Small intestine (tissue), 7 donors: ENCODE measurements at regions not wholly inside any gene's neighbourhood (a gene's known extent, or its start where the extent isn't known, plus 50 kb on each side); places are given as distances from the start of the nearest gene placed in this dataset.
"Not testable (repeated sequence)": the region's sequence is repeated elsewhere in the genome, so short reads cannot be mapped to it uniquely, and the experiment has no call there.

Experiments
- DNase-seq, 2 donors: peaks; one replicate each; pipeline versions ENCODE4 v3.0.0 to v3.0.0-alpha.2; 2013
- FAIRE-seq: peaks from 2 replicates; lab custom pipeline; 2012; peaks lifted over from hg19 to GRCh38; lab: Jason Lieb, UNC
- H3K27ac ChIP-seq, 3 donors: one replicate each; pipeline ENCODE4 v1.5.1; 2013; ENCODE audit warnings: low read length in 2 of 3, mild to moderate bottlenecking in 2 of 3, control low read depth in 1 of 3, inconsistent platforms in 1 of 3, low read depth in 1 of 3, moderate library complexity in 1 of 3
- H3K27me3 ChIP-seq, 3 donors: one replicate each; pipeline ENCODE4 v1.6.1; 2013; ENCODE audit warnings: low read length in 3 of 3, inconsistent platforms in 1 of 3; ENCODE audit not compliant: control insufficient read depth in 3 of 3, insufficient read depth in 3 of 3
- H3K36me3 ChIP-seq, 3 donors: one replicate each; pipeline ENCODE4 v1.6.1; 2013; ENCODE audit warnings: low read length in 3 of 3, inconsistent platforms in 1 of 3, low read depth in 1 of 3, mild to moderate bottlenecking in 1 of 3, moderate library complexity in 1 of 3; ENCODE audit not compliant: control insufficient read depth in 3 of 3, insufficient read depth in 2 of 3
- H3K4me1 ChIP-seq, 3 donors: one replicate each; pipeline ENCODE4 v1.6.1; 2013; ENCODE audit warnings: low read length in 2 of 3, inconsistent platforms in 1 of 3, low read depth in 1 of 3, mild to moderate bottlenecking in 1 of 3, moderate library complexity in 1 of 3; ENCODE audit not compliant: control insufficient read depth in 3 of 3, insufficient read depth in 2 of 3
- H3K4me3 ChIP-seq, 3 donors: one replicate each; pipeline ENCODE4 v1.5.1; 2013; ENCODE audit warnings: low read length in 3 of 3, control low read depth in 1 of 3, inconsistent platforms in 1 of 3, low read depth in 1 of 3, mild to moderate bottlenecking in 1 of 3, moderate library complexity in 1 of 3
- H3K9me3 ChIP-seq, 2 donors: one replicate each; pipeline ENCODE4 v1.6.1; 2013; ENCODE audit warnings: low read depth in 1 of 2, low read length in 1 of 2; ENCODE audit not compliant: control insufficient read depth in 2 of 2, insufficient read depth in 1 of 2
- WGBS, 3 donors: extraction: QIAGEN DNeasy Blood & Tissue Kit; methylation state at CpG; one replicate each; pipeline ENCODE4 v1.1.7; 2013; 5-methylcytosine and 5-hydroxymethylcytosine counted together
- donor health status: healthy with polysubstance abuse.
- donor health status: control.
- donor health status: control.
- donor health status: Bipolar disorder and iron deficiency.
- donor health status: healthy.

DNA sequence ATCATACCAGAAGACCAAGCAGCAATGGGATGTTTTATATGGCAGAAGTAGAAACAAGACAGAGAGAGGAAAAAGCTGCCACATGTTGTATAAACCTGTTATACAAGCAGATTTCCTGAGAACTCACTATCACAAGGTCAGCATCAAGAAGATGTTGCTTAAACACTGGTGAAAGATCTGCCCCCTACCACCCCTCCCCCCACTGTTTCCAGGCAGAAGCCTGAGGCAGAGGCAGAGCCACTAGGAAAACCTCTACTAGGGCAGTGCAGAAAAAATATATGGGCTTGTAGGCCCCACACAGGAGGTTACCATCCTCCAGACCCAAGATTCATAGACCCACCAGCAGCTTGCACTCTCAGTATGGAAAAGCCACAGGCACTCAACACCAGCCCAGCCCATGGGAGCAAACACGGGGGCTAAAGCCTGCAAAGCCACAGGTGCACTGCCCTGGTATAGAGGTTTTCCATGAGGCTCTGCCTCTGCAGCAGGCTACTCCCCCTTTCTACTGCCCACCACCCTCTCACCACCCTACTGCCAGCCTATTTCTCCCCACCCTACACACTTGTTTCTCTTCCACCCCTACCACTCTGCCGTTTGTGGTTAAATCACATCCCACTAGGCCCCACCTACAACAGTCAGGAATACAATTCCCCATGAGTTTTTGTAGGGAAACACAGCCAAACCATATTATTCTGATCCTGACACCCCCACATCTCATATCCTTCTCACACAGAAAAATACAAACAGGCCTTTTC, 274.2 kb downstream of the POTED start:
- not testable (repeated sequence) for H3K27me3 ChIP-seq, H3K36me3 ChIP-seq, FAIRE-seq, DNase-seq, H3K4me3 ChIP-seq, H3K27ac ChIP-seq, H3K4me1 ChIP-seq
- 74 to 84% (median 80%) methylated on average over 2 of the region's 2 CpGs for WGBS, 3 donors
- H3K9me3 ChIP-seq: peaks cover 0 to 14% of the 10 kb centered on the region in 2 donors

DNA sequence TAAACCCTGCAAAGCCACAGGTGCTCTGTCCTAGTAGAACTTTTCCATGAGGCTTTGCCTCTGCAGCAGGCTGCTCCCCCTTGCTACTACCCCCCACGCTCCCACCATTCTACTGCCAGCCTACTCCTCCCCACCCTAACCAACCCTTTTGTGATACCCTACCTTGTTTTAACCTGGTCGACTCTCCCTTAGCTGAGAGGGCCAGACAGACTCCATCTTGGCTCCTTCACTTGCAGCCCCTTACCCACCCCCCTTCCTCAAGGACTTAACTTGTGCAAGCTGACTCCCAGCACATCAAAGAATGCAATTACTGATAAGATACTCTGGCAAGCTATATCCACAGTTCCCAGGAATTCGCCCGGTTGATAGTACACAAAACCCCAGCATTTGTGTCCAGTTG, 267.9 kb downstream of the POTED start:
- H3K9me3 ChIP-seq: peaks cover 0 to 22% of the 10 kb centered on the region in 2 donors
- not testable (repeated sequence) for FAIRE-seq, DNase-seq, H3K4me1 ChIP-seq, H3K36me3 ChIP-seq, H3K4me3 ChIP-seq, H3K27me3 ChIP-seq, H3K27ac ChIP-seq
- 71 to 73% (median 73%) methylated on average over 4 of the region's 4 CpGs for WGBS, 3 donors

DNA sequence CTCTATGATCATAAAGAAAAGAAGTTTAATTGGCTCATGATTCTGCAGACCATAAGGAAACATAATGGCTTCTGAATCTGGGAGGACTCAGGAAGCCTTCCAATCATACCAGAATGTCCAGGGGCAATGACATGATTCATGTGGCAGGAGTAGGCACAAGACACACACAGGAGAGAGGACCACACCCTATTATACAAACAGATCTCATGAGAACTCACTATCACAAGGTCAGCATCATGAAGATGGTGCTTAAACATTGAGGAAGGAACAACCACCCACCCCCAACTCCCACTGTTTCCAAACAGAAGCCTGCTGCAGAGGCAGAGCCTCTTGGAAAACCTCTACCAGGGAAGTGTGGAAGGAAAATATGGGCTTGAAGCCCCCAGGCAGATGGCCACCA, 267.4 kb downstream of the POTED start:
- not testable (repeated sequence) for H3K27me3 ChIP-seq, H3K27ac ChIP-seq, DNase-seq, H3K4me3 ChIP-seq, H3K4me1 ChIP-seq, H3K36me3 ChIP-seq, FAIRE-seq
- peaks cover 0 to 22% of the 10 kb centered on the region in 2 donors for H3K9me3 ChIP-seq

DNA sequence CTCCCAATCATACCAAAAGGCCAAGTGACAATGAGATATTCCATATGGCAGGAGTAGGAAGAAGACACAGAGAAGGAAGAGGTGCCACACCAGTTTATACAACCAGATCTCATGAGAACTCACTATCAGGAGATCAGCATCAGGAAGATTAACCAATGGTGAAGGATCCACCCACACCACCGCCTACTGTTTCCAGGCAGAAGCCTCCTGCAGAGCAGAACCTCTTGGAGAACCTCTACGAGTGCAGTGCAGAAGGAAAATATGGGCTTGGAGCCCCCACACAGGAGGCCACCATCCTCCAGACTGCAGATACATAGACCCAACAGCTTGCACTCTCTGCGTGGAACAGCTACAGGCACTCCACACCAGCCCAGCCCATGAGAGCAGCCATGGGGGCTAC, 264.4 kb downstream of the POTED start:
- not testable (repeated sequence) for H3K36me3 ChIP-seq
- 55 to 61% (median 57%) methylated on average over 3 of the region's 3 CpGs for WGBS, 3 donors

DNA sequence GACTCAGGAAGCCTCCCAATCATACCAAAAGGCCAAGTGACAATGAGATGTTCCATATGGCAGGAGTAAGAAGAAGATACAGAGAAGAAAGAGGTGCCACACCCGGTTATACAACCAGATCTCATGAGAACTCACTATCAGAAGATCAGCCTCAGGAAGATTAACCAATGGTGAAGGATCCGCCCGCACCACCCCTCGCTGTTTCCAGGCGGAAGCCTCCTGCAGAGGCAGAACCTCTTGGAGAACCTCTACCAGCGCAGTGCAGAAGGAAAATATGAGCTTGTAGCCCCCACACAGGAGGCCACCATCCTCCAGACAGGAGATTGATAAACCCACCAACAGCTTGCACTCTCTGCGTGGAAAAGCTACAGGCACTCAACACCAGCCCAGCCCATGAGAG, 245.1 kb downstream of the POTED start:
- FAIRE-seq: no peak
- DNase-seq: no peak
- Histone ChIP-seq H3K4me1 (no peaks in the 10 kb centered on the region), H3K9me3 (peaks cover 0 to 19% of the 10 kb centered on the region in 2 donors), H3K36me3 (no peaks in the 10 kb centered on the region), H3K4me3 (no peak overlapping the region), H3K27me3 (no peaks in the 10 kb centered on the region), H3K27ac (no peak overlapping the region)
- WGBS, 3 donors: 76 to 87% (median 80%) methylated on average over 7 of the region's 7 CpGs

More for the DNA sequence above, 264.4 kb downstream of the POTED start:
- peaks cover 0 to 22% of the 10 kb centered on the region in 2 donors for H3K9me3 ChIP-seq
- H3K4me3 ChIP-seq, H3K27ac ChIP-seq, H3K4me1 ChIP-seq, H3K27me3 ChIP-seq, FAIRE-seq, DNase-seq: not testable (repeated sequence)

DNA sequence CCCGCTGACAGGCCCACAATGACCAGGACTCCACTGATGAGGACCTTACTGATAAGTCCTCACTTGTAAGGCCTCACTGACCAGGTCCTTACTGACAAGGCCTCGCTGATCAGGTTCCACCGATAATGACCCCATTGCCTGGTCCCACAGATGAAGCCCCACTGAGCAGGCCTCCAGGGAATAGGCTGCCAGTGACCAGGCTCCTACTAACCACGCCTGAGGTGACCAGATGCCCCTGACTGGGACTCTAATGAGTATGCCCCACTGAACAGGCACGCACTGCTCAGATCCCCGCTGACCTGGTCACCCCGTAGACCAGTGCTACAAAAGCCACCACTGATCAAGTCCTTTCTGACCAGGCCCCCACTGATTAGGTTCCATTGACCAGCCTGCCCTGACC, 241.2 kb downstream of the POTED start:
- not testable (repeated sequence) for H3K36me3 ChIP-seq, H3K27me3 ChIP-seq, FAIRE-seq, DNase-seq, H3K4me1 ChIP-seq, H3K4me3 ChIP-seq, H3K27ac ChIP-seq
- peaks cover 0 to 18% of the 10 kb centered on the region in 2 donors for H3K9me3 ChIP-seq
- 69 to 74% (median 70%) methylated on average over 7 of the region's 7 CpGs for WGBS, 3 donors

DNA sequence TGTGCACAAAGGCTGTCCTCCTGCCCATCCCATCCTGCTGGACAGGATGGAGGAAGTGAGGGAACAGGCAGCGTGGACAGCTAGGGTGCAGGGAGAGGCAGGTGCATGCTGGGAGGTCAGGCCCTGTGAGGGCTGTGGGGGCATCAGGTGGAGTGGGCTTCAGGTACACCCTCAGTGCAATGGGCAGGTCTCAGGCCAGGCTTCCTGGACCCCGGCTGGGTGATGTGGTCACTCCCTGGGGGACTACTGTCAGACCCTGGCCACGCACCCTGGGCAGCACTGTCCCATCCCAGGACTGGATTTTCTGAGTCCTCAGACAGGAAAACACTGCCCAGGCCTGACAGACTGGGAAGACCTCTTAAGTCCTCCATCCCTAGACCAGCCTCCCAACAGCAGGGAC, 239.9 kb downstream of the POTED start:
- DNase-seq: not testable (repeated sequence)
- peaks cover 0 to 16% of the 10 kb centered on the region in 2 donors for H3K9me3 ChIP-seq

DNA sequence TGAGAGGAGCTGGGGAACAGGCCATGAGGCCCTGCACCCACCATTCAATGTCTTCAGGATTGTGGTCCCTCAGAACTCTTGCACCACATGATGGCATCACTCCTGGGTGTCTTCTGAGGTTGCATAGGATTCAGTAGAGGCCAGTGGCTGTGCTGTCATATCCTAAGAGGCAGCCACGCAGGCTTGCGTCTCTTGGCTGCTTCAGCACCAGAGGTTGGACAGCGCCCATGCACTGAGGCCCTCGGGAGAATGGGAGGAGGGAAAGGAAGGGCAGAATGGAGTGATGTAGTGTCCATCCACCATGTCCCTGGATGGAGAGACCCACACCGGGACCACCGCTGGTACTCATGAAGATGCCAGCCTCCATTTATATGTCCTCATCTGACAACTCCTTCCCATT, 237.1 kb downstream of the POTED start:
- H3K27ac ChIP-seq, H3K36me3 ChIP-seq, H3K4me3 ChIP-seq, H3K27me3 ChIP-seq, FAIRE-seq, H3K4me1 ChIP-seq, DNase-seq: not testable (repeated sequence)
- 48 to 63% (median 59%) methylated on average over 6 of the region's 6 CpGs for WGBS, 3 donors
- H3K9me3 ChIP-seq: peaks cover 0 to 16% of the 10 kb centered on the region in 2 donors

More for the DNA sequence above, 239.9 kb downstream of the POTED start:
- not testable (repeated sequence) for H3K36me3 ChIP-seq, H3K27me3 ChIP-seq, FAIRE-seq, H3K27ac ChIP-seq, H3K4me3 ChIP-seq, H3K4me1 ChIP-seq
- WGBS, 3 donors: 40 to 66% (median 54%) methylated on average over 3 of the region's 3 CpGs

DNA sequence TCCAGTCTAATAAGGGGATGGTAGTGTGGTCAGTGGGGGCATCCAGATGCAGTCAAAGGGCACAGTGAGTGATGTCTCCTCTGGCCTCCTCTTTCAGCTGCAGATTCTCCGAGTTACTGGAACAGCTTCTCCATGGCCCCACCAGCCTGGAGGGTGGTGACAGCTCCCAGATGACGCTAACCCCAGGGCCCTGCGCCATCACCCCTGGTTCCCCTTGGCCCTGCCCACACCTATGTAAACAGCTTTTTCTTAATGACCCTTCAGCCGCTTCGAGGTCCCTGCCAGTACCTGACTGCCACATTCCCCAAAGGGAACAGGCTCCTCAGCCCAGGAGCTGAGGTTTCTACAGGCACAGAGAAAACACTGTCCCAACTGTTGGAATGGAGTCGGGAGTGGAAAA, 235.0 kb downstream of the POTED start:
- H3K27ac ChIP-seq, H3K27me3 ChIP-seq, H3K36me3 ChIP-seq, FAIRE-seq, H3K4me1 ChIP-seq, H3K4me3 ChIP-seq, DNase-seq: not testable (repeated sequence)
- H3K9me3 ChIP-seq: peaks cover 0 to 11% of the 10 kb centered on the region in 2 donors
- WGBS, 3 donors: 70 to 72% (median 71%) methylated on average over 6 of the region's 6 CpGs
